GM13977 (cell line): ENCODE measurements at regions not wholly inside any gene's neighbourhood (a gene's known extent, or its start where the extent isn't known, plus 50 kb on each side); places are given as distances from the start of the nearest gene placed in this dataset.
A peak's percentile ranks its signal among the peaks of the same experiment; 100 is the strongest.
"Not testable (repeated sequence)": the region's sequence is repeated elsewhere in the genome, so short reads cannot be mapped to it uniquely, and the experiment has no call there.

Experiments used
- DNase-seq: peaks from one replicate; pipeline ENCODE4 v3.0.0; 2012; ENCODE audit warnings: low spot score
- in situ Hi-C: fragments of 300-500 bp; cut with MboI; formaldehyde crosslinking; loops from one replicate; pipeline ENCODE4 v1.12.0; 2022; ENCODE audit warnings: low sequenced_read_pairs, low pct_unique_long_range_greater_than_20kb, mixed read lengths, inconsistent platforms; ENCODE audit not compliant: unreplicated experiment
- TF ChIP-seq, protein P1 (sequence below): IDR thresholded peaks from 2 replicates; pipeline ENCODE4 v1.5.1; 2012; ENCODE audit warnings: mild to moderate bottlenecking, control low read depth; ENCODE audit not compliant: insufficient read depth; ENCODE audit errors: extremely low read depth, missing control alignments

DNA sequence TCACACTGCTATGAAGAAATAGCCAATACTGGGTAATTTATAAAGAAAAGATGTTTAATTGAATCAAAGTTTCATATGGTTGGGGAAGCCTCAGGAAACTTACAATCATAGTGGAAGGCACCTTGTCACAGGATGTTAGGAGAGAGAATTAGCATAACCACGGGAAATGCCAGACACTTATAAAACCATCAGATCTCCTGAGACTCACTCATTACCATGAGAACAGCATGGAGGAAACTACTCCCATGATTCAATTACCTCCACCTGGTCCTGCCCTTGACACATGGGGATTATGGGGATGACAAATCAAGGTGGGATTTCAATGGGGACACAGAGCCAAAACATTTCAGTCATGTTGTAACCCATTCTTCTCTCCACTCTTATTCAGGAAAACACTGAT, 472.9 kb upstream of the FSIP2 start:
- TF ChIP-seq, protein P1, sequence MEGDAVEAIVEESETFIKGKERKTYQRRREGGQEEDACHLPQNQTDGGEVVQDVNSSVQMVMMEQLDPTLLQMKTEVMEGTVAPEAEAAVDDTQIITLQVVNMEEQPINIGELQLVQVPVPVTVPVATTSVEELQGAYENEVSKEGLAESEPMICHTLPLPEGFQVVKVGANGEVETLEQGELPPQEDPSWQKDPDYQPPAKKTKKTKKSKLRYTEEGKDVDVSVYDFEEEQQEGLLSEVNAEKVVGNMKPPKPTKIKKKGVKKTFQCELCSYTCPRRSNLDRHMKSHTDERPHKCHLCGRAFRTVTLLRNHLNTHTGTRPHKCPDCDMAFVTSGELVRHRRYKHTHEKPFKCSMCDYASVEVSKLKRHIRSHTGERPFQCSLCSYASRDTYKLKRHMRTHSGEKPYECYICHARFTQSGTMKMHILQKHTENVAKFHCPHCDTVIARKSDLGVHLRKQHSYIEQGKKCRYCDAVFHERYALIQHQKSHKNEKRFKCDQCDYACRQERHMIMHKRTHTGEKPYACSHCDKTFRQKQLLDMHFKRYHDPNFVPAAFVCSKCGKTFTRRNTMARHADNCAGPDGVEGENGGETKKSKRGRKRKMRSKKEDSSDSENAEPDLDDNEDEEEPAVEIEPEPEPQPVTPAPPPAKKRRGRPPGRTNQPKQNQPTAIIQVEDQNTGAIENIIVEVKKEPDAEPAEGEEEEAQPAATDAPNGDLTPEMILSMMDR, result no peak
- in situ Hi-C loops, result no loop called here
- no peak for DNase-seq

DNA sequence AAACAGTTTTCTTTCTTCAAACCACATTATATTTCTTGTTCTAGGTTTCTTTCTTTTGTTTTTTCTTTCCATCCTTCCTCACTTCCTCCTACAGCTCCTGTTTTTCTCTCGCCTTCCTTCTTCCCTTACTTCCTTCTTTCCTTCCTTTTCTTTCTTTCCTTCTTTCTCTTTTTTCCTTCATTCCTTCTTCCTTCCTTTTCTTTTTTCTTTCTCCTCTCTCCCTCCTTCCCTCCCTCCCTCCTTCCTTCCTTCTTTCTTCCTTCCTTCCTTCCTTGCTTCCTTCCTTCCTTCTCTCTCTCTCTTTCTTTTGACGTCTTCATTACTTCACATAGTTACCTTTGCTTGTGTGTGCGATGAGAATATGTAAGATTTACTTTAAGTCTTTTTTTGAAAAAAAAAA, 470.0 kb upstream of the FSIP2 start:
- in situ Hi-C loops, result no loop called here
- TF ChIP-seq, protein P1, result no peak
- no peak for DNase-seq

DNA sequence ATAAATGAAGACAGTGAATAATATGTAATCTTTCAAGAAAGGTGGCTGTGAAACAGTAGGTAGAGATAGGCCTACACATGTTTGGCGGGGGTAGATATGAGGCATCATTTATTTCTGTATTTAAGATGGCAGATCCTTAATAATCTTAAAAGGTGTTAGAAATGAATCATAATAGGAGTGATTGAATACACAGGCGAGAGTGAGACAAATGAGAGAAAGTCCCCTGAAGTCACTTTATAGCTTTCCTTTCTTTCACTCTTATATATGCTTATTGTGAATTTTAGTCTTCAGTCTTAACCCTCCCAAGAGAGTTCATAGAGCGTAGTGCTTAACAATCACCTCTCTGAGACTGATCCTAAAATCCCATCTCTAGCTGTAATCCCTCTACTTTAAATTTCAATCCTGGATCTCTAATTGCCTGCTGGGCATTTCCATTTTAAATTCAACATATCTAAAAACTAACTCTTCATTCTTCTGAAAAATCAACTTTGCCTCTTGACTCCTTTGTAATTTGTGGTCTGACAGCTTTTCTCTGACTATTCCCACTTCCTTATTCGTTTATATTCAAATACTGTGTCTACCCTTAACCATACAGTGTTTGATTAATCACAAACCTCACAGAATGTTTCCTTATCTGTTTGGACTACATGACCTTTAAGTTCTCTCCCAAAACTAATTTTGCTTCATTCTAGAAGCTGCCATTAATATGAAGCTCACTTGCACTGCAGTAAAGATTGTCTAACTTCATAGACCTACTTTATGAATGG, 463.7 kb upstream of the FSIP2 start:
- in situ Hi-C loops, result no loop called here
- DNase-seq, result no peak
- TF ChIP-seq, protein P1, result no peak

DNA sequence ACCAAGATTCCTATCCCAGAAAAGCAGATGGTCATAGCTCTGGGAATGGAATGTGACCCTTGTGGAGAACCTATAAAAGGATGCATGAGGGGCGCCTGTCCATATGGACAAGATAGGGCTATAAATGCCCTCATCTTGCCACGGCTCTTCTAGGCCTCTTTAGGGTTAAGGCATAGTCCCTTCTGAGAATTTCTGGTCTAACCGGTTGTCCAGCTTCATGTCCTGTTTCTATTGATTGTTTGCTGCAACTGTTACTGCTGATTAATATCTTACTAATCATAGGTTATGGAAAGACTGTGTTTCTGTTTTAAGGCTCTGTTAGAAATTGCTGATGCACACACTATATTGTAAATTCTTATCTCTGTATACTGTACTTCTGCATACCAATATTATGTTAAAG, 462.6 kb upstream of the FSIP2 start:
- DNase-seq, in situ Hi-C loops: not testable (repeated sequence)

DNA sequence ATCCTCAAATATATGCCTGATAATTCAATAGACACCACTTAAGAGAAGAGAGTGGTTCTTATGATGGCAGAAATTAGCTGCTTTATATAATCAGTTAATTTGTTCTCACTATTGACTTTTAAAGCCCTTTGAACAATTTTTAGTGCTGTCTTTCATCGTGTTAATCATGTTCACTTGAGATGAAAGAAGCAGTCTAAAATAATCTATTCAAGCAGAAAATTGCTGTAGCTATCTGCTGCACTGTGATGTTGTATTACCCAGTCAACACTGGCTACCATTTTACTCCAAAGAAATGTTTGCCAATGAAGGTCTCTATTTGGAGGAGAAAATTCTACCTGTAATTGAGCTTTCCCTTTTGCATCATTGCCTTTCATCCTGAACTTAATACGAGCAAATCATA, 459.8 kb upstream of the FSIP2 start:
- in situ Hi-C loops, result no loop called here
- TF ChIP-seq, protein P1, result no peak
- DNase-seq, result no peak

DNA sequence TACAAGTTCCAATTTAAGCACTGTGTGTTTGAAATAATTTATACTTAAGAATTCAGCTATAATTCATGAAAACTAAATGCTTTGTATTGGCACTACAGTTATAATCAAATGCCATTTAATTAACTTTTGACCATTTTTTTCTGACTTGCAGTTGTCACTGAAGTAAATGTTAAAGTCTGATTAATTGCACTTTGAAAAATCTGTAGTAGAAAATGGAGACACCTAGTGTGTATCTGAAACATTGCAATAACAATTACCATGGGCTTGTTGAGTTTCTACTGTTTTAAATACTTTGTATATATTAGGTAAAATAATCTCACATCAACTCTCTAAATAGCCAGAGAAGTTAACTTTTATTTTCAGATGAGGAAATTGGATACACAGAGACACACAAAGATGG, 458.6 kb upstream of the FSIP2 start:
- DNase-seq, result no peak
- in situ Hi-C loops, result no loop called here
- TF ChIP-seq, protein P1, result peak; percentile 45

DNA sequence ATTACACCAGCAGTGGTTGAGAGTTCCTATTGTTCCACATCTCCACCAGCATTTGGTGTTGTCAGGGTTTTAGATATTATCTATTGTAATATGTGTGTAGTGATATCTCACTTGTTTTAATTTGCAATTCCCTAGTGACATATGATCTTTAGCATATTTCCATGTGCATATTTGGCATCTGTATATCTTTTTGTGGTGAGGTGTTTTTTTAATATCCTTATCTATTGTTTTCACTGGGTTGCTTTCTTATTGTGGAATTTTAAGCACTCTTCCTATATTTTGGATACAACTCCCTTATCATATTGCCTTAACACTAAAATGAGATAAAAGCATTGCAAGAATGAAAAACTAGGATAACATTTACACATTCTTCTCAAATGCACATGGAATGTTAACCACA, 453.9 kb upstream of the FSIP2 start:
- no peak for DNase-seq
- TF ChIP-seq, protein P1, result no peak
- in situ Hi-C loops, result no loop called here

DNA sequence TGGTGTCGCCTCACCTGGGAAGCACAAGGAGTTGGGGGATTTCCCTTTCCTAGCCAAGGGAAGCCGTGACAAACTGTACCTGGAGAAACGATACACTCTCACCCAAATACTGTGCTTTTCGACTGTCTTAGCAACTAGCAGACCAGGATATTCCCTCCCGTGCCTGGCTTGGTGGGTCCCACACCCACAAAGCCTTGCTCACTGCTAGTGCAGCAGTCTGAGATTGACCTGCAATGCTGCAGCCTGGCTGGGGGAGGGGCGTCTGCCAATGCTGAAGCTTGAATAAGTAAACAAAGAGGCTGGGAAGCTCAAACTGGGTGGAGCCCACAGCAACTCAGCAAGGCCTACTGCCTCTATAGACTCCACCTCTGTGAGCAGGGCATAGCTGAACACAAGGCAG, 448.6 kb upstream of the FSIP2 start:
- in situ Hi-C loops, result not testable (repeated sequence)

More for the DNA sequence above, 448.6 kb upstream of the FSIP2 start:
- DNase-seq, result not testable (repeated sequence)
